ENCODE measurements at regions not wholly inside any gene's neighbourhood (a gene's known extent, or its start where the extent isn't known, plus 50 kb on each side); places are given as distances from the start of the nearest gene placed in this dataset.

DNA sequence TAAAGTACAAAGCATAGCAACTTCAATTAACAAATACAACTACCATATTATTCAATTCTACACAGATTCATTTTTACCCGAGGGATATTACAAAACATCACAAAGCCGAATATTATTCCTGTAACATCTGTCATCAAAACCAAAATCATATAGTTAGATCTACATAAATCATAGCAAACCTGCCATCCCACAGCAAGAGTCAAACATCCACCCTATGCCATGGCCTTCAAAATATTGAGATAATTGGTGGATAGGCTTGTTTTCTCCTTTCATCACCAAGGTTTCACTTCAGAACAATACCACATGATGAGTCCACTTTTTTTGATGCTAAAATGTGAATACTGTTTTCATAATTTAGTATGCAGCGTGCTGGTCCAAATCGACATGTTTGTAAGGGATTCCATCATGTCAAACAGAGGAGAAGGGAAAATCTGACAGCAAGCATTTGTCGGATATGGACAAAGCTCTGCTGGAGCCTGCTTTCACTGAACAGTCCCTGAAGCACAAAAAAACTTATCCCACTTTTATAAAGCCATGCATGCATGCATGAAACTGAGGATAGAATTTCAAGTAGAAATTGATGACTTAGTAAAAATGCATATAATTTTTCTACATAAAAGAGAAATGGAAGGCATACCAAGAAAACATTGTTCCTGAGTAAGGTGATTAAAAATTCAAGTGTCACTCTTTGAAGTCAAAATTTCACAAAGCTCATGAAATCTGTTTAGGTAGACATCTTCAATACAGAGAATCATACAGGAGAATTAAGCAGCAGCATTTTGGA lies 494.1 kb downstream of the HACE1 start:
- TF ChIP-seq, protein P1, sequence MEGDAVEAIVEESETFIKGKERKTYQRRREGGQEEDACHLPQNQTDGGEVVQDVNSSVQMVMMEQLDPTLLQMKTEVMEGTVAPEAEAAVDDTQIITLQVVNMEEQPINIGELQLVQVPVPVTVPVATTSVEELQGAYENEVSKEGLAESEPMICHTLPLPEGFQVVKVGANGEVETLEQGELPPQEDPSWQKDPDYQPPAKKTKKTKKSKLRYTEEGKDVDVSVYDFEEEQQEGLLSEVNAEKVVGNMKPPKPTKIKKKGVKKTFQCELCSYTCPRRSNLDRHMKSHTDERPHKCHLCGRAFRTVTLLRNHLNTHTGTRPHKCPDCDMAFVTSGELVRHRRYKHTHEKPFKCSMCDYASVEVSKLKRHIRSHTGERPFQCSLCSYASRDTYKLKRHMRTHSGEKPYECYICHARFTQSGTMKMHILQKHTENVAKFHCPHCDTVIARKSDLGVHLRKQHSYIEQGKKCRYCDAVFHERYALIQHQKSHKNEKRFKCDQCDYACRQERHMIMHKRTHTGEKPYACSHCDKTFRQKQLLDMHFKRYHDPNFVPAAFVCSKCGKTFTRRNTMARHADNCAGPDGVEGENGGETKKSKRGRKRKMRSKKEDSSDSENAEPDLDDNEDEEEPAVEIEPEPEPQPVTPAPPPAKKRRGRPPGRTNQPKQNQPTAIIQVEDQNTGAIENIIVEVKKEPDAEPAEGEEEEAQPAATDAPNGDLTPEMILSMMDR (IDR thresholded peaks at IDR 0.05; ENCODE audit: poor library complexity, severe bottlenecking), result no peak
- TF ChIP-seq RAD21 (conservative IDR thresholded peaks at IDR 0.05) (no peak), POLR2AphosphoS5 (IDR thresholded peaks at IDR 0.05) (no peak), MXI1 (conservative IDR thresholded peaks at IDR 0.05; ENCODE audit: poor library complexity, severe bottlenecking) (no peak), TAF1 (IDR thresholded peaks at IDR 0.05; ENCODE audit: low read depth) (no peak), SMC3 (conservative IDR thresholded peaks at IDR 0.05; ENCODE audit: poor library complexity) (no peak), EP300 (conservative IDR thresholded peaks at IDR 0.05; ENCODE audit: poor library complexity, severe bottlenecking) (no peak)
- TF ChIP-seq, protein P2, sequence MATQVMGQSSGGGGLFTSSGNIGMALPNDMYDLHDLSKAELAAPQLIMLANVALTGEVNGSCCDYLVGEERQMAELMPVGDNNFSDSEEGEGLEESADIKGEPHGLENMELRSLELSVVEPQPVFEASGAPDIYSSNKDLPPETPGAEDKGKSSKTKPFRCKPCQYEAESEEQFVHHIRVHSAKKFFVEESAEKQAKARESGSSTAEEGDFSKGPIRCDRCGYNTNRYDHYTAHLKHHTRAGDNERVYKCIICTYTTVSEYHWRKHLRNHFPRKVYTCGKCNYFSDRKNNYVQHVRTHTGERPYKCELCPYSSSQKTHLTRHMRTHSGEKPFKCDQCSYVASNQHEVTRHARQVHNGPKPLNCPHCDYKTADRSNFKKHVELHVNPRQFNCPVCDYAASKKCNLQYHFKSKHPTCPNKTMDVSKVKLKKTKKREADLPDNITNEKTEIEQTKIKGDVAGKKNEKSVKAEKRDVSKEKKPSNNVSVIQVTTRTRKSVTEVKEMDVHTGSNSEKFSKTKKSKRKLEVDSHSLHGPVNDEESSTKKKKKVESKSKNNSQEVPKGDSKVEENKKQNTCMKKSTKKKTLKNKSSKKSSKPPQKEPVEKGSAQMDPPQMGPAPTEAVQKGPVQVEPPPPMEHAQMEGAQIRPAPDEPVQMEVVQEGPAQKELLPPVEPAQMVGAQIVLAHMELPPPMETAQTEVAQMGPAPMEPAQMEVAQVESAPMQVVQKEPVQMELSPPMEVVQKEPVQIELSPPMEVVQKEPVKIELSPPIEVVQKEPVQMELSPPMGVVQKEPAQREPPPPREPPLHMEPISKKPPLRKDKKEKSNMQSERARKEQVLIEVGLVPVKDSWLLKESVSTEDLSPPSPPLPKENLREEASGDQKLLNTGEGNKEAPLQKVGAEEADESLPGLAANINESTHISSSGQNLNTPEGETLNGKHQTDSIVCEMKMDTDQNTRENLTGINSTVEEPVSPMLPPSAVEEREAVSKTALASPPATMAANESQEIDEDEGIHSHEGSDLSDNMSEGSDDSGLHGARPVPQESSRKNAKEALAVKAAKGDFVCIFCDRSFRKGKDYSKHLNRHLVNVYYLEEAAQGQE (IDR thresholded peaks at IDR 0.05; ENCODE audit: borderline replicate concordance), result no peak
